HCT116 (cell line): ENCODE measurements at regions not wholly inside any gene's neighbourhood (a gene's known extent, or its start where the extent isn't known, plus 50 kb on each side); places are given as distances from the start of the nearest gene placed in this dataset.

Experiments used
- ATAC-seq: fragments of 200-7000 bp; cut with Tn5 transposase; 2 replicates; pipeline ENCODE4 v1.9.1; 2020; ENCODE audit warnings: mild to moderate bottlenecking, moderate library complexity
- BruUV-seq: library from RNA; stranded (reverse); fragments of 400-500 nt; replicated peaks from 2 replicates; lab custom pipeline; 2021; lab: Mats Ljungman, UMichigan
- CTCF ChIA-PET: fragments of 300-600 bp; sonication (Branson Sonifier 250); formaldehyde crosslinking; loops from one replicate; lab custom pipeline; 2021; ENCODE audit warnings: antibody characterized with exemption; lab: Charles Lee
- POLR2A ChIA-PET: fragments of 300-600, 350-600 bp; sonication (Branson Sonifier 250); formaldehyde crosslinking; loops from one replicate; lab custom pipeline; 2021; ENCODE audit warnings: antibody characterized with exemption; lab: Charles Lee
- RAD21 ChIA-PET, 2 experiments: fragments of 300-600 bp; sonication (Branson Sonifier 250); formaldehyde crosslinking; loops; one replicate each; lab custom pipeline; 2023; ENCODE audit warnings: low total read pairs in 2 of 2; ENCODE audit not compliant: uncharacterized antibody in 2 of 2, unreplicated experiment in 2 of 2, low non-redundant PET in 1 of 2; lab: Charles Lee
- DNase-seq: peaks from one replicate; pipeline ENCODE4 v3.0.0-alpha.2; 2010; ENCODE audit warnings: low read depth, low spot score
- H2AFZ ChIP-seq: fragments of 200-600 bp; shearing (Covaris generic), sonication (generic); 2 replicates; pipeline ENCODE4 v1.6.1; 2017; ENCODE audit warnings: low read depth, mixed run types, mixed read lengths, antibody characterized with exemption, low read length; ENCODE audit not compliant: poor library complexity, severe bottlenecking
- H3K27ac ChIP-seq: 2 replicates; pipeline ENCODE4 v1.5.1; 2012; ENCODE audit warnings: low read depth, low read length
- H3K27me3 ChIP-seq: fragments of 200-600 bp; sonication (generic); 2 replicates; pipeline ENCODE4 v1.6.1; 2016; ENCODE audit warnings: mixed run types, low read length, mixed read lengths; ENCODE audit not compliant: insufficient read depth
- H3K36me3 ChIP-seq, 2 experiments: fragments of 200-500 bp in 1 of 2; fragments of 200-600 bp in 1 of 2; sonication (Bioruptor generic) in 1 of 2; sonication (generic) in 1 of 2; 2 replicates each; pipeline versions ENCODE4 v1.5.1 to v1.6.1; 2014 to 2016; ENCODE audit warnings: low read length in 2 of 2, inconsistent platforms in 1 of 2, mixed read lengths in 1 of 2, mixed run types in 1 of 2; ENCODE audit not compliant: insufficient read depth in 2 of 2, control insufficient read depth in 1 of 2
- H3K4me1 ChIP-seq, 2 experiments: fragments of 200-600 bp in 1 of 2; sonication (generic) in 1 of 2; 2 replicates each; pipeline versions ENCODE4 v1.5.1 to v1.6.1; 2012 to 2017; ENCODE audit warnings: low read length in 2 of 2, inconsistent platforms in 1 of 2, mild to moderate bottlenecking in 1 of 2, mixed read lengths in 1 of 2, mixed run types in 1 of 2, moderate library complexity in 1 of 2; ENCODE audit not compliant: insufficient read depth in 2 of 2, control insufficient read depth in 1 of 2
- H3K4me2 ChIP-seq: fragments of 200-600 bp; sonication (generic); 2 replicates; pipeline ENCODE4 v1.6.1; 2017; ENCODE audit warnings: mixed run types, low read length, mixed read lengths
- H3K4me3 ChIP-seq, 2 experiments: fragments of 200-600 bp in 1 of 2; sonication (generic) in 1 of 2; replicated peaks in 1 of 2; 2 replicates each; pipeline ENCODE4 v1.5.1; 2011 to 2016; ENCODE audit warnings: low read length in 2 of 2, control low read depth in 1 of 2, low read depth in 1 of 2, mild to moderate bottlenecking in 1 of 2, mixed read lengths in 1 of 2, mixed run types in 1 of 2
- H3K79me2 ChIP-seq: fragments of 200-600 bp; sonication (generic); 2 replicates; pipeline ENCODE4 v1.6.1; 2017; ENCODE audit warnings: mild to moderate bottlenecking, mixed run types, low read length, moderate library complexity, mixed read lengths; ENCODE audit not compliant: insufficient read depth
- H3K9ac ChIP-seq: fragments of 200-600 bp; sonication (generic); 2 replicates; pipeline ENCODE4 v1.6.1; 2016; ENCODE audit warnings: low read length, mixed read lengths
- H3K9me2 ChIP-seq: fragments of 200-600 bp; sonication (generic), shearing (Covaris generic); 2 replicates; pipeline ENCODE4 v1.6.1; 2017; ENCODE audit warnings: mixed run types, mild to moderate bottlenecking, moderate library complexity; ENCODE audit not compliant: insufficient read depth
- H3K9me3 ChIP-seq, 2 experiments: fragments of 200-500 bp in 1 of 2; fragments of 200-600 bp in 1 of 2; sonication (Bioruptor generic) in 1 of 2; sonication (generic) in 1 of 2; 2 replicates each; pipeline ENCODE4 v1.6.1; 2014 to 2017; ENCODE audit warnings: low read length in 2 of 2, mixed read lengths in 2 of 2, inconsistent platforms in 1 of 2, low read depth in 1 of 2, mild to moderate bottlenecking in 1 of 2, mixed run types in 1 of 2, moderate library complexity in 1 of 2; ENCODE audit not compliant: control insufficient read depth in 1 of 2, insufficient read depth in 1 of 2
- H4K20me1 ChIP-seq: fragments of 200-600 bp; sonication (generic), shearing (Covaris generic); 2 replicates; pipeline ENCODE4 v1.6.1; 2017; ENCODE audit warnings: mixed run types, mild to moderate bottlenecking, moderate library complexity; ENCODE audit not compliant: insufficient read depth
- ATF3 ChIP-seq: IDR thresholded peaks from 2 replicates; pipeline ENCODE4 v1.6.1; 2012
- CBX3 ChIP-seq: IDR thresholded peaks from 2 replicates; pipeline ENCODE4 v1.6.1; 2012; ENCODE audit warnings: low read depth
- CEBPB ChIP-seq: IDR thresholded peaks from 2 replicates; pipeline ENCODE4 v1.6.1; 2012; ENCODE audit warnings: low read depth
- CTCF ChIP-seq, 3 experiments: fragments of 200-600 bp in 1 of 3; sonication (generic) in 1 of 3; IDR thresholded peaks in 2 of 3; conservative IDR thresholded peaks in 1 of 3; 2 replicates each; pipeline ENCODE4 v1.5.1; 2012 to 2017; ENCODE audit warnings: low read depth in 2 of 3, low read length in 2 of 3, antibody characterized with exemption in 1 of 3, borderline replicate concordance in 1 of 3, control low read depth in 1 of 3, mild to moderate bottlenecking in 1 of 3, mixed read lengths in 1 of 3, mixed run types in 1 of 3, moderate library complexity in 1 of 3; ENCODE audit not compliant: insufficient read depth in 1 of 3
- EGR1 ChIP-seq: IDR thresholded peaks from 2 replicates; pipeline ENCODE4 v1.6.1; 2012; ENCODE audit warnings: low read depth
- ELF1 ChIP-seq: IDR thresholded peaks from 2 replicates; pipeline ENCODE4 v1.6.1; 2012; ENCODE audit warnings: low read depth, borderline replicate concordance
- EZH2phosphoT487 ChIP-seq: fragments of 200-600 bp; IDR thresholded peaks from 2 replicates; pipeline ENCODE4 v1.6.1; 2018; ENCODE audit warnings: antibody characterized with exemption, borderline replicate concordance
- JUND ChIP-seq: IDR thresholded peaks from 2 replicates; pipeline ENCODE4 v1.6.1; 2012
- MAX ChIP-seq: IDR thresholded peaks from 2 replicates; pipeline ENCODE4 v1.6.1; 2012
- POLR2A ChIP-seq: IDR thresholded peaks from 2 replicates; pipeline ENCODE4 v1.7.0; 2011; ENCODE audit warnings: borderline replicate concordance; ENCODE audit not compliant: insufficient read depth, insufficient read length; ENCODE audit errors: extremely low read depth
- POLR2AphosphoS5 ChIP-seq: IDR thresholded peaks from 2 replicates; pipeline ENCODE4 v1.6.1; 2011; ENCODE audit warnings: mild to moderate bottlenecking, low read depth, low read length, moderate library complexity
- RAD21 ChIP-seq: IDR thresholded peaks from 2 replicates; pipeline ENCODE4 v1.6.1; 2012; ENCODE audit warnings: low read depth, mild to moderate bottlenecking
- REST ChIP-seq: IDR thresholded peaks from 2 replicates; pipeline ENCODE4 v1.6.1; 2012; ENCODE audit warnings: low read depth
- SIN3A ChIP-seq: IDR thresholded peaks from 2 replicates; pipeline ENCODE4 v1.6.1; 2012; ENCODE audit warnings: low read depth
- SP1 ChIP-seq: IDR thresholded peaks from 2 replicates; pipeline ENCODE4 v1.6.1; 2012; ENCODE audit warnings: low read depth
- SRF ChIP-seq: IDR thresholded peaks from 2 replicates; pipeline ENCODE4 v1.6.1; 2012; ENCODE audit warnings: low read depth
- TCF7L2 ChIP-seq: IDR thresholded peaks from 2 replicates; pipeline ENCODE4 v1.7.0; 2011; ENCODE audit warnings: borderline replicate concordance, inconsistent platforms; ENCODE audit not compliant: insufficient read depth, insufficient read length; ENCODE audit errors: extremely low read depth
- YY1 ChIP-seq: IDR thresholded peaks from 2 replicates; pipeline ENCODE4 v1.6.1; 2011; ENCODE audit warnings: low read length, low read depth, moderate library complexity, mild to moderate bottlenecking; ENCODE audit not compliant: insufficient replicate concordance; ENCODE audit errors: extremely low read depth
- ZFX ChIP-seq: fragments of 450-650 bp; IDR thresholded peaks from 2 replicates; pipeline ENCODE4 v1.6.1; 2017
- intact Hi-C: fragments of 100-400 bp; cut with micrococcal nuclease; formaldehyde crosslinking; loops from 2 replicates; pipeline ENCODE4 v1.10.0; 2022

- no TSS peak for BruUV-seq
- Histone ChIP-seq H2AFZ (no peak overlapping the region), H3K9ac (no peak overlapping the region), H4K20me1 (no peaks in the 10 kb centered on the region), H3K4me2 (no peak overlapping the region), H3K4me3 (no peak overlapping the region), H3K79me2 (no peaks in the 10 kb centered on the region), H3K27ac (no peak overlapping the region), H3K4me1 (no peaks in the 10 kb centered on the region), H3K9me2 (no peaks in the 10 kb centered on the region), H3K36me3 (no peaks in the 10 kb centered on the region), H3K27me3 (no peaks in the 10 kb centered on the region), H3K9me3 (no peaks in the 10 kb centered on the region)
- TF ChIP-seq MAX: no peak
- TF ChIP-seq YY1: no peak
- TF ChIP-seq POLR2AphosphoS5: no peak
- no peak for TF ChIP-seq CBX3
- TF ChIP-seq CEBPB: no peak
- TF ChIP-seq TCF7L2: no peak
- TF ChIP-seq ELF1: no peak
- TF ChIP-seq SRF: no peak
- TF ChIP-seq POLR2A: no peak
- TF ChIP-seq RAD21: no peak
- no peak for TF ChIP-seq JUND
- no peak for TF ChIP-seq ZFX
- no peak for TF ChIP-seq REST
- no peak for TF ChIP-seq EGR1
- no peak for TF ChIP-seq CTCF (IDR thresholded peaks at IDR 0.05 in 2 of 3, conservative IDR thresholded peaks at IDR 0.05 in 1 of 3; ENCODE audit: borderline replicate concordance in 1 of 3, insufficient read depth in 1 of 3, low read depth in 2 of 3, low read length in 2 of 3)
- no peak for TF ChIP-seq EZH2phosphoT487
- no peak for TF ChIP-seq SP1
- no peak for TF ChIP-seq SIN3A
- no peak for TF ChIP-seq ATF3
- POLR2A ChIA-PET: no interaction called here
- no peak for DNase-seq
- RAD21 ChIA-PET: no interaction called here
- no peak for ATAC-seq
- intact Hi-C loops: no loop called here
- CTCF ChIA-PET: no interaction called here
Observed at GRCh38 chr2:187214306-187214705, 233.7 kb downstream of the CALCRL start.
